NCI-H526 (cell line): ENCODE measurements at regions not wholly inside any gene's neighbourhood (a gene's known extent, or its start where the extent isn't known, plus 50 kb on each side); places are given as distances from the start of the nearest gene placed in this dataset.
A peak's percentile ranks its signal among the peaks of the same experiment; 100 is the strongest.
"Not testable (repeated sequence)": the region's sequence is repeated elsewhere in the genome, so short reads cannot be mapped to it uniquely, and the experiment has no call there.

Source experiments
- DNase-seq, 2 experiments: peaks; one replicate each; lab custom pipeline; 2025; lab: John Stamatoyannopoulos, UW

DNA sequence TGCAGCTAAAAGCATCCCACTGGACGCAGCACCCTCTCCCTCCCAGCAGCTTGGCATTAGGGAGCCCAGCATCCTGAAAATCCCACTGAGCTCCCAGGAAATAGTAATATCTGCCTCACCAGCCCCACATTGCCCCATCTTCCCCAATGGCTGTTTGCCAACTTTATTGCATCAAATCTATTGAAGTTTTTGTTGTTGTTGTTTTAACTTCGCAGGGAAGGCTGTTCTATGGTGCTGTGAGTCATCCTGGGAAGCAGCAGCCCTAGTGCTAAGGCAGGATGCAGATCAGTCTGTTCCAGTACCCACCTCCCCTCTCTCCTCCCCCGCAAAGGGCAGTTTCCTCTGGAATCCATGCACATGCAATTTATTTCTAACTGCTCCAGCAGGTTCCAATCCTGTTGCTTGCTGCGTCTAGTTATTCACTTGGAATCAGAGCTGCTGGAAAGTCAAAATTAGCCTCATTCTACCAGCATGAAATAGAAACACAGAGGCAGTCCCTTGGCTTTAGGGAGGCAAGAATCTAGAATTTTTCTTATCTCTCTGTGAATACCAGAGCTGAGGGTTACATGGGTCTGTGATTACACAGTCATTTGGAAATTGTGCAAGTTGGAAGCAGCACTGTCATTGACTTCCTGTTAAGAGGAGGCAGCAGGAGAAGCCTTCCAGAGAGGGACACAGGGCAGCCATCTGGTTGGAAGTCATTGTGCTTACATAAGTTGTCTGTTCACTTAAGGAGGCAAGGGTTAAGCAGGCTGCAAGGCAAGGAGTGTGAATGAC lies 115.9 kb upstream of the CACUL1 start:
- no peak for DNase-seq

- no peak for DNase-seq
These were observed 116.6 kb upstream of the CACUL1 start for GRCh38 chr10:118871244-118871865.

GRCh38 chr10:118873091-118873737 lies 118.4 kb upstream of the CACUL1 start:
- no peak for DNase-seq

DNA sequence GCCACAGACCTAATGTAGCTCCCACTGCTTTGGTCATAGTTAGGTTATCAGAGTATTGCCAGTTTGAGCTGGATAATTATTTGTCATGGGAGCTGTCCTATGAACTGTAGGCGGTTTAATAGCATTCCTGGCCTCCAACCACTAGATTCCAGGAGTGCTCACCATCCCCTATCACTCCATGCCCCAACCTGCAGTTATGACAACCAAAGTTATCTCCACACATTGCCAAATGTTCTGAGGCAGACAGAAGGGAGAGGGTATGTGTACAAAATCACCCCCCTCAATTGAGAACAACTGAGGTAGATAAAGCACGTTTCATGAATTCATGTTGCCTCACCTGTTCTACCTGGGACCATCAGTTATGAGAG lies 119.0 kb upstream of the CACUL1 start:
- DNase-seq: no peak

DNA sequence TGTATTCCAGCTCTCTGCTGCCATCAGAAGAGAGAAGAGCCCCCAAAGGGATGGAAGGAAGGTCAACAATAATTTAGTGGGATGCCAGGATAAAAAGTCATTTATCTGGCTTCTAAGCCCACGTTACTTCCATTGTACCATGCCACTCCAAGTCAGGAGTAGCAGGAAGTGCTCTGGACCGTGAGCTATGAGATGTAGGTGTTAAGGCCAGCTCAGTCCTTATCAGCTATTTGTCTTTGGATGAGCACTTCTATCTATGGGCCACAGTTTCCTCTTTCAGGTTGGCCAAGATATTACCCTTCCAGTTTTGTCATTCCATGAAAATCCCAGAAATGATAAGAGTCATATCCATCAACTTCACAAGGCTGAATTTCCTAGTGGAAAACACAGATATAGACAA lies 119.4 kb upstream of the CACUL1 start:
- no peak for DNase-seq

DNA sequence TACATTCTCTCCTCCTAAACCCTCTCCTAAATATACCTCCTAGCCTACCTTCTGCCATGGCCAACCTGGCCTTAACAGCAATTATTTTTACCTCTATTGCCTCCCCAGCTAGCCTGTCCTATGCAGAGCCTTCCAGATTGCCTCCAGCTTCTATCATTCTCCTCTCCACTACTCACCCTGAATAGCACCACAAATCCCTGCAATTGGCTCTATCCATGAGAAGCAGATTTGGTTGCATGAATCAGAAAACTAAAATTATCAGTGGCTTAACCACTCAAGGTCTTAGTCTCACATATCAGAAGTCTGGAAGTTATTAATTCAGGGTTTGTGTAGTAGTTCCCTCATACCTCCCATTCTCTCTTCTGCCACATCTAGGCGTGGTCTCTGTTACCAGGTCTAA lies 120.3 kb upstream of the CACUL1 start:
- no peak for DNase-seq

GRCh38 chr10:118882741-118883140 lies 128.0 kb upstream of the CACUL1 start:
- DNase-seq: no peak

GRCh38 chr10:118892255-118892654 lies 137.3 kb upstream of the NANOS1 start:
- no peak for DNase-seq

DNA sequence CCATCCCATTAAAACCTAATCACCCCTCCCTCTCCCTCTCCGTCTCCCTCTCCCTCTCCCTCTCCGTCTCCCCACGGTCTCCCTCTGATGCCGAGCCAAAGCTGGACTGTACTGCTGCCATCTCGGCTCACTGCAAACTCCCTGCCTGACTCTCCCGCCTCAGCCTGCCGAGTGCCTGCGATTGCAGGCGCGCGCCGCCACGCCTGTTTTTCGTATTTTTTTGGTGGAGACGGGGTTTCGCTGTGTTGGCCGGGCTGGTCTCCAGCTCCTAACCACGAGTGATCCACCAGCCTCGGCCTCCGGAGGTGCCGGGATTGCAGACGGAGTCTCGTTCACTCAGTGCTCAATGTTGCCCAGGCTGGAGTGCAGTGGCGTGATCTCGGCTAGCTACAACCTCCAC lies 134.6 kb upstream of the NANOS1 start:
- not testable (repeated sequence) for DNase-seq

DNA sequence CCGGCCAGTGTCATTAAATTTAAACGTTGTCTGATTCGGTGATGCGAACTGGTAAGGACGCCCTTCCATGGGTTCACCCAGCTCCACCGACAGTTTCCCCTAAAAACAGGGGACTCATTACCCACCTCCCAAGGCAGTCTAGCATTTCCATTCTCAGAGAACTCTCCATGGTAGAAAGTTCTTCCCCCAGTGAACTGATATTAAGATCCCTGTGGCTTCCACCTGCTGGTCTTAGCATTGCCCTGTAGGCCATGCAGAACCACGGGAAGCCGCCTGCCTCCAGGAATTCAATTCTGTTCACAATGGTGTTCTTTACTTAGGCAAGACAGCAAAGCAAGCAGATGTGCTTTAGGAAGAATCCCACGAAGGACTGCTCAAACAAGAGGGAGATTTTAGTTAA lies 128.9 kb upstream of the NANOS1 start:
- DNase-seq: no peak

- no peak for DNase-seq
These were observed 128.1 kb upstream of the NANOS1 start for GRCh38 chr10:118901380-118901779.

GRCh38 chr10:118901906-118902305 lies 127.6 kb upstream of the NANOS1 start:
- DNase-seq: no peak

GRCh38 chr10:118902656-118903055 lies 126.9 kb upstream of the NANOS1 start:
- DNase-seq: not testable (repeated sequence)

DNA sequence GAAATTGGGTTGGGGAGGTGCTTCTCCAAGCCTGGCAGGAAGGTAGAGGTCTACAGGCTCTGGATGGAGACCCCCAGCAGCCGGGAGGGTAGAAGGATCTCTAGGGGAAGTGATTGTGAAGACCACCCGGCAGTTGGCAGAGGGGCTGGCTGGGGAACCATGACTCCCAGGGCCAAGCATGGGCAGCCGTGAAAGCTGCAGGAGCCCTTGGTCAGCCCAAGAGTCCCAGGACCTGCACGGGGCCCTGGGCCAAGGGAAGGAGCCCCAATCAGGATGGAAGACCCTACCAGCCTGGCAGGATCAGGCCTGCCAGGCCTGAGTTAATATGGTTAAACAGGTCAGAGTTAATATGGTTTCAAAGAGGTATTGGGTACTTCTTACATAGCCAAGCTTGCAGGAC lies 126.3 kb upstream of the NANOS1 start:
- no peak for DNase-seq

DNA sequence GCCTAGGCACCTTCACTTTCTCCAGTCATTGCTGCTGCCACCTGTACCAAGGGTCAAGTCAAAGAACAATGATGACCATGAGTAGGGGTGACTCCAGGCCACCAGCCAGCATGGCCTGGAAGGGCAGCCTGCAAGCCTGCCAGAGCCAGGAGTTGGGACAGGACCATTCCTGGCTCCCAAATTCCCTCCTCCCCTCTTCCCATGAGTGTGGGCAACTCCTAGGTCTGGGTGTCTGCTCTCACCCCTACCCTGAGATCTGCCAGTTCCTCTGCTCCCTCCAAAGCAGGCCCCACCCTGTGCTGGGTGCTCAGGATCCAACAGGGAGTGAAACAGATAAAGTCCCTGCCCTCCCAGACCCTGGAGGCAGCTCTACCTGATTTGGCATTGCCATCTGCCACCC lies 125.8 kb upstream of the NANOS1 start:
- no peak for DNase-seq

- no peak for DNase-seq
These were observed 125.2 kb upstream of the NANOS1 start for GRCh38 chr10:118904286-118904685.

- no peak for DNase-seq
These were observed 122.5 kb upstream of the NANOS1 start for GRCh38 chr10:118907051-118907450.

DNA sequence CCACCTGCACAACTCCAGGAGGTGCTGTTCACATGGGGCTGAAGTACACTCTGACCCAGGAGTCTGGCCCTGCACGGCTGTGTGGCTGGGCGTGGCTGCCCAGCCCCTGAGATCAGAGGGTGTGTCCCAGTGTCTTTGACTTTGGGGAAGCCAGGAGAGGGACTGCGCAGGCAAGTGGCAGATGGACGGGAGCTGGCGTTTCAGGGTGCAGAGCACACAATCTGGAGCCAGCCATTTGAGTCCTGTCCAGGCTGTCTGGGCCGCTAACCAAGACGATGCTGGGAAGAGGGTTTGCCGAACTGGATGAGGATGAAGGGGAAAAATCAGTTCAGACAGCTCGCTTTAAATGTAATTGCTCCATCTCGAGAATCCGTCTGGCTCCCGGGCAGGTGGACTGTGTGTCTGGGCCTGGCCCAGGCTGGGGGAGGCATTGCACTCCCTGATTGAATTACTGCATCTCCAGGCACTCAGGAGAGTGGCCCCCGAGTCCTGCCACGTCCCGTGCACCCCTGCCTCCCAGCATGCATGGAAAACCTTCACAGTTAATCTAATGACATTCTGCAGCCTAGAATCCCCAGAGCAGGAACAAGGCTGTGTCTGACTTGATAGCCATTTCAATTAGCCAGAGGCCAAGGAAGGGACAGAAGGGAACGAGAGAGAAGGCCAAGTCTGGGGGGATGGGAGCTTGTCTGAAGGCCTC lies 120.8 kb upstream of the NANOS1 start:
- DNase-seq: peak in 1 of 2 experiments; percentile 0

DNA sequence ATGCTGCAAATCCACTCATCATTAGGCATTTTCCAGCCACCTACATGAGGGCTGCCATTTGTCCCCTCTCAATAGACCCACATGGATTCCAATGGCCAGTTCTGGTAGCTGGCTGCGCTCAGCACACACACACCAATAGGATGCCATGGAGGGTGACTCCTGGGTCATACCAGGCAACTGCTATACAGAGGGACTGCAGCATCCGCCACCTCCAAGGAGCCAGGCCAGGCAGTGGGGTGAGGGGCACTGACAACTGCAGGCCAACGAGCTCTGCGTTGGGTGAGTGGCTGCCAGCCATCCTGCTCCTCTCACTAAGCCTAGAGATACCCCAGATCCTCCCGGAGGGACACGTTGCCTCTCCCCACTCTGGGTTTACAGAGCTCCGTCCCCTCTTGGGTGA lies 118.8 kb upstream of the NANOS1 start:
- no peak for DNase-seq

- DNase-seq: no peak
These were observed 118.2 kb upstream of the NANOS1 start for GRCh38 chr10:118911363-118911762.

DNA sequence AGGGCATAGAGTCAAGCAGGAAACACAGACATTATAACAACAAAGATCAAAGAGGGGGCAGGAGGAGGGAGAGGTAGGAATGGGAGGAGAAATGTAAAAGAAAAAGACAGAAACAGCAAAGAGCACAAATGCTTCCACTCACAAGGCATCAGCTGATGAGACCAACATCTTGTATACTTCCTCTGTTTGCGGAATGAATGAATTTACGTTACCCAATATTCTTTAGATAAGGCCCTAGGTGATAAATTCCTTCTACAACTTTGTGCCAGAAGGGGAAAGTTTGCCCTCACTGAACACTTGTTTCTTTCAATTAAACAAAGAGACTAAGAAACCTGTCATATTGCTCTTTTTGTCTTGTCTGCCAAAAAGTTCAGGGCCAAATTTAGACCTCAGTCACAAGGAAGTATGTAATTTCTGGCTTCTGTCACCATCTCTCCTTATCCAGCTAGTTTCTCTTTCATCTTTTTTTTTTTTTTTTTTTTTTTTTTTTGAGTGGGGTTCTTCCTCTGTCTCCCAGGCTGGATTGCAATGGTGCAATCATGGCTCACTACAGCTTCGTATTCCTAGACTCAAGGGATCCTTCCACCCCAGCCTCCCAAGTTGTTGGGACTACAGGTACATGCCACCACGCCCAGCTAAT lies 116.4 kb upstream of the NANOS1 start:
- no peak for DNase-seq

DNA sequence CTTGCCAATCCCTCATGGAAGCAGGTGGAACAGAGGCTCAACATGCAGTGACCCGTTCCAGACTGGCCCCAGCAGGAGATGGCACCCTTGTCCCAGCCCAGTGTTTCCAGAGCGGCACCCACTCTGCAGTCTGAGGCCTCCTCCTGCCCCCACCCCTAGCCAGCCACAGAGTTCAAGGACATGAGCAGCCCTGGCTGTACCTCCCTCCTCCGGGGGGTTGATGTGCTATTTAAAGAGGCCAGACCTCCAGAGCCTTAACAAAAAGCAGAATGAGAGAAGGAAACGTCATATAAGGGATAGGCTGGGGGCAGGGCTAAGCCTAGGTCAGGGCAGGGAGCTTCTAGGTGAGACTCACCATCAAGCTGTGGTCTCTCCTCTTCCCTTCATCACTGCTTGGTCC lies 115.7 kb upstream of the NANOS1 start:
- no peak for DNase-seq
